WERI-Rb-1 (cell line): ENCODE measurements at regions not wholly inside any gene's neighbourhood (a gene's known extent, or its start where the extent isn't known, plus 50 kb on each side); places are given as distances from the start of the nearest gene placed in this dataset.
"Not testable (repeated sequence)": the region's sequence is repeated elsewhere in the genome, so short reads cannot be mapped to it uniquely, and the experiment has no call there.

ENCODE experiments used
- DNase-seq: peaks from one replicate; pipeline ENCODE4 v3.0.0-alpha.2; 2020
- H3K27ac ChIP-seq: fragments of 250-450 bp; sonication (Bioruptor Pico); 2 replicates; pipeline ENCODE4 v1.5.1; 2020; ENCODE audit warnings: mild to moderate bottlenecking, moderate library complexity
- H3K27me3 ChIP-seq: fragments of 250-450 bp; sonication (Bioruptor Pico); 2 replicates; pipeline ENCODE4 v1.5.1; 2021; ENCODE audit warnings: mild to moderate bottlenecking, low read depth, moderate library complexity; ENCODE audit not compliant: insufficient read depth, severe bottlenecking
- H3K36me3 ChIP-seq: fragments of 250-450 bp; sonication (Bioruptor Pico); 2 replicates; pipeline ENCODE4 v1.5.1; 2020; ENCODE audit warnings: mild to moderate bottlenecking, moderate library complexity
- H3K4me3 ChIP-seq: 2 replicates; pipeline ENCODE4 v1.5.1; 2011; ENCODE audit warnings: low read depth, mild to moderate bottlenecking, control low read depth, low read length
- H3K9me3 ChIP-seq: fragments of 250-450 bp; sonication (Bioruptor Pico); 2 replicates; pipeline ENCODE4 v1.5.1; 2021; ENCODE audit warnings: mild to moderate bottlenecking, moderate library complexity; ENCODE audit not compliant: severe bottlenecking
- CTCF ChIP-seq: IDR thresholded peaks from 2 replicates; pipeline ENCODE4 v1.5.1; 2011; ENCODE audit warnings: low read depth, mild to moderate bottlenecking, control low read depth, inconsistent platforms, low read length

DNA sequence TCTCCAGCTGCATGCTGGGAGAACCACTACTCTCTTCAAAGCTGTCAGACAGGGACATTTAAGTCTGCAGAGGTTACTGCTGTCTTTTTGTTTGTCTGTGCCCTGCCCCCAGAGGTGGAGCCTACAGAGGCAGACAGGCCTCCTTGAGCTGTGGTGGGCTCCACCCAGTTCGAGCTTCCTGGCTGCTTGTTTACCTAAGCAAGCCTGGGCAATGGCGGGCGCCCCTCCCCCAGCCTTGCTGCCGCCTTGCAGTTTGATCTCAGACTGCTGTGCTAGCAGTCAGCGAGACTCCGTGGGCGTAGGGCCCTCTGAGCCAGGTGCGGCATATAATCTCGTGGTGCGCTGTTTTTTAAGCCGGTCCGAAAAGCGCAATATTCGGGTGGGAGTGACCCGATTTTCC, 215.0 kb downstream of the STIM2 start:
- H3K36me3 ChIP-seq, DNase-seq, H3K27me3 ChIP-seq, H3K27ac ChIP-seq, H3K4me3 ChIP-seq, H3K9me3 ChIP-seq: not testable (repeated sequence)

DNA sequence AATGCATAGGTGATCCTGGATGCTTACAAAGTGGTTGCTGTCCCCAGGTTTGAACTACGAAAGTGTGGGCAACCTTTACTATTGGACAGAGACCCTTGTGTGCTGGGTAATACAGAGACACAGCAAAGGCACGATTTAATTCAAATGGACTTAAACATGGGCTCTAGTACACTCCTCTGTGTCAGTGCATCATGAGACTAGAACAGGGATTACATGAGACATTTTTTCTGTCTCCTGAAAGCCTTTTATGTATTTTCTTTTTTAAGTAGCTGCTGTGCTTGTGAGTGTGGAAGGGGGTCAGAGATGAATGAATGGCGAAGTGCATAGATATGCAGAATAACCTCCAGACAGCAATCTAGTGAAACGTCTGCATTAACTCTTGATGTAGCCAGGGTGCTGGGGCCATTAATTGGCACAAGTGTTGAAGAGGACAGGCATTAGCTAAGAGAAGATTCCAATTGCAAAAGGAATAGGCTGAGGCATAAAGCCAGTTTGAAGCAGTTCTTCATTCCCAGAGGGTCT, 218.4 kb downstream of the STIM2 start:
- Histone ChIP-seq H3K27ac (no peak overlapping the region), H3K27me3 (no peaks in the 10 kb centered on the region), H3K36me3 (no peaks in the 10 kb centered on the region), H3K9me3 (no peaks in the 10 kb centered on the region), H3K4me3 (no peak overlapping the region)
- TF ChIP-seq CTCF = no peak
- DNase-seq = no peak

DNA sequence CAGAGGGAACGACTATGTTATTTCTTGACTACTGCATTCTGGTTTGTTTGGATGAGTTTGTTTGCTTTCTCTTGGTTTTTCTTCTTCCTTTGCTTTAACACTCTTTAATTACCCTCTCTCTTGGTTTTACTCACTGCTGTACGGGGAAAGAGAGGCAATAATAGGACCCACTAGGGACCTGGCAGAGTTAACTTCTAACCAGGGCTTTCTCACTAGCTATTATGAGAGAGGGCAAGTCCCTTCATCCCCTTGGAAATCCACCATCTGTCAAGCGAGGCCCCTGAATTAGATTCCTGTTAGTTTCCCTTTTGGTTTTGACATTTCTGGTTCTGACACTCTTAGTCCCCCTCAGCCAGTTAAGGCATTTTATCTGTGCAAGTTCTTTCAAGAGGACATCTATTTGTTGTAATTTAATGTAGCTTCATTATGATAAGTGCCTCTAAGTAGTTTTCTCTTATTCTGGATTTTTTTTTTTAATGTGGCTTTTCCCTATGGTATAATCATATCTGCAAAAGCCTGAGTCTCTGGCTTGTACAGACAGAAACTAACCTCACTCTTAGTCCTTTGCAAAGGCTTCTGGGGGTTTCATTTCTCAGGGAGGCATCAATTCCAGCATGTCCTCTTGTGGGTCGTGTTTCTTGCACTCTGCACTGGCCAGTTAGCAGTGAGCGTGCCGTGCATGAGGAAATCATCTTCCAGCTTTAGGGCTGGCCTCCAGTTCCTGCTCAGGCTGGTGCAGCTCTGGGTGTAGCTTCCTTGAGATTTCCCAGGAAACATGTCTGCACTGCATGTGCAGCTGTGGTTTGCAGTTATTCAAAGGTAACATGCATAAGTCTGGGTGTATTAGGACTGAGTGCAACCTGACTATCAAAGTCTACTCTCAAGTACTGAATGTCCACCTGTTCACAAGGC, 221.3 kb downstream of the STIM2 start:
- no peak for TF ChIP-seq CTCF
- no peaks in the 10 kb centered on the region for H3K36me3 ChIP-seq
- DNase-seq = no peak
- H3K27me3 ChIP-seq = peaks cover 2% of the 10 kb centered on the region
- no peak overlapping the region for H3K27ac ChIP-seq
- H3K4me3 ChIP-seq = no peak overlapping the region
- H3K9me3 ChIP-seq = no peaks in the 10 kb centered on the region

- Histone ChIP-seq H3K36me3 (no peaks in the 10 kb centered on the region), H3K27me3 (peaks cover 2% of the 10 kb centered on the region), H3K4me3 (no peak overlapping the region), H3K9me3 (no peaks in the 10 kb centered on the region), H3K27ac (no peak overlapping the region)
- no peak for DNase-seq
- no peak for TF ChIP-seq CTCF
These were observed 222.1 kb downstream of the STIM2 start for GRCh38 chr4:27082776-27083175.

DNA sequence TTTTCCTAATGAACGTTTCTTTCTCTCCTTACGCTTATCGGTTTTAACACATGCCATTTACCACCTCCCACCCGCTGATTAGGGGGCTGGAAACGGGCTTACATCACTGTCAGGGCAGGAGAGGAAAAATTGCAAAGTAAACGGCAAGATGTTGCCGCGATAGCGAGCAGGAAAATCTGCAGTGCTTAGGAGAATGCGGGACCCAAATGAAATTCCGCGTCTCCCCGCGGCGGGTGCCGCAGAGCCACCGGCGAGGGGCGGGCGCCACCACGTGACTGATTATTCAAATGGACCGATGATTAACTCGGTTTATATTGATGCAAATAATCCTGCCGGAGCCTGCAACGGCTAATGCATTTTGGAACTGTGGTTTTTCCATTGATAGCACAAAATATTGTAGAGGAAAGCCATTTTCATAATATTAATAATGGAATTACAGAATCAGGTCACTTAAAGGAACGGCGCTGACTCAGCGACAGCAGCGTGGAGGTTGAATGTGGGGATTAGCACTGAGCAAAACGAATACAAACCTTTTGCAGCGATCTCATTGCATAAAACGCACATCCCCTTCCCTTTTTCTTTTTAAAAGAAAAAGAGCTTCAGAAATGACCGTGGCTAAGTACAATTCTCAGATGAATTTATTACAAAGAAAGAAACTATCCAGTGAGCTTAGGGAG, 224.2 kb downstream of the STIM2 start:
- H3K36me3 ChIP-seq = no peaks in the 10 kb centered on the region
- no peaks in the 10 kb centered on the region for H3K9me3 ChIP-seq
- H3K27ac ChIP-seq = no peak overlapping the region
- TF ChIP-seq CTCF = peak; percentile 31
- peaks cover 2% of the 10 kb centered on the region for H3K27me3 ChIP-seq
- peak overlapping the region; percentile 76 for H3K4me3 ChIP-seq
- peak; percentile 76 for DNase-seq

DNA sequence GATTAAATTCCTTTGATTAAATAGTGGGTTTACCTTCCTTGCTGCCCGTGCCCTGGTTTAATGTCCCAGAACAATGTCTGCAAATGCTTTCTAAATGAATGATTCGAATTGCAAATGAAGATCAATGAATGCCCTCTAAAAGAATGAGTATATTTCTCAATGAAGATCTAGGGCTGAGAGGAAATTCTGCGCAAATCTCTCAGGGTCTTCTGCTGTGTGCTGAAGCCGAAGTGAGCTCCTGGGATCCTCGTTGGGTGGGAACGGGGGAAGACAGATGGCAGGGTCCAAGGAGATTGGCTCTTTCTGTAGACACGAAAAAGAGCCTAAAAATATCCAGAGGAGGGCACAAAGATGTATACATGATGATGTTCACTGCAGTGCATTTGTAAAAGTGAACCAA, 224.8 kb downstream of the STIM2 start:
- no peaks in the 10 kb centered on the region for H3K9me3 ChIP-seq
- H3K4me3 ChIP-seq = peak overlapping the region; percentile 76
- H3K27me3 ChIP-seq = peaks cover 2% of the 10 kb centered on the region
- no peak overlapping the region for H3K27ac ChIP-seq
- no peak for DNase-seq
- TF ChIP-seq CTCF = no peak
- H3K36me3 ChIP-seq = no peaks in the 10 kb centered on the region
